Astrocyte (in vitro differentiated cells and primary cell): ENCODE measurements at regions not wholly inside any gene's neighbourhood (a gene's known extent, or its start where the extent isn't known, plus 50 kb on each side); places are given as distances from the start of the nearest gene placed in this dataset.

Experiments
- DNase-seq: peaks from one replicate; pipeline ENCODE4 v3.0.0-alpha.2; 2010; ENCODE audit warnings: low read depth
- FAIRE-seq: peaks from 2 replicates; lab custom pipeline; 2011; peaks lifted over from hg19 to GRCh38; lab: Jason Lieb, UNC
- H2AFZ ChIP-seq: 2 replicates; pipeline ENCODE4 v1.6.0; 2012; ENCODE audit warnings: low read depth, low read length, inconsistent platforms
- H3K27ac ChIP-seq: 2 replicates; pipeline ENCODE4 v1.5.1; 2011; ENCODE audit warnings: low read depth, low read length, inconsistent platforms
- H3K27me3 ChIP-seq: 2 replicates; pipeline ENCODE4 v1.6.0; 2011; ENCODE audit warnings: low read length, inconsistent platforms; ENCODE audit not compliant: insufficient read depth
- H3K36me3 ChIP-seq: 2 replicates; pipeline ENCODE4 v1.5.1; 2011; ENCODE audit warnings: low read length, inconsistent platforms; ENCODE audit not compliant: insufficient read depth
- H3K4me1 ChIP-seq: 2 replicates; pipeline ENCODE4 v1.5.1; 2011; ENCODE audit warnings: low read length, inconsistent platforms; ENCODE audit not compliant: insufficient read depth
- H3K4me2 ChIP-seq: 2 replicates; pipeline ENCODE4 v1.6.0; 2012; ENCODE audit warnings: low read length, inconsistent platforms
- H3K4me3 ChIP-seq: 2 replicates; pipeline ENCODE4 v1.5.1; 2011; ENCODE audit warnings: low read depth, mild to moderate bottlenecking, low read length, inconsistent platforms; ENCODE audit not compliant: insufficient read depth
- H3K79me2 ChIP-seq: 2 replicates; pipeline ENCODE4 v1.6.0; 2012; ENCODE audit warnings: mild to moderate bottlenecking, low read length, inconsistent platforms; ENCODE audit not compliant: insufficient read depth
- H3K9ac ChIP-seq: 2 replicates; pipeline ENCODE4 v1.6.0; 2012; ENCODE audit warnings: mild to moderate bottlenecking, low read length, inconsistent platforms
- H3K9me3 ChIP-seq: 2 replicates; pipeline ENCODE4 v1.5.1; 2012; ENCODE audit warnings: low read depth, mild to moderate bottlenecking, low read length, inconsistent platforms; ENCODE audit not compliant: insufficient read depth
- H4K20me1 ChIP-seq: 2 replicates; pipeline ENCODE4 v1.6.0; 2012; ENCODE audit warnings: low read length, inconsistent platforms; ENCODE audit not compliant: insufficient read depth
- H3K27ac Mint-ChIP-seq: one replicate; pipeline ENCODE4 v1.8.0; 2021; ENCODE audit warnings: mild to moderate bottlenecking, mixed read lengths; ENCODE audit not compliant: unreplicated experiment
- H3K27me3 Mint-ChIP-seq: one replicate; pipeline ENCODE4 v1.8.0; 2021; ENCODE audit warnings: low read depth, mixed read lengths; ENCODE audit not compliant: unreplicated experiment
- H3K36me3 Mint-ChIP-seq: one replicate; pipeline ENCODE4 v1.8.0; 2021; ENCODE audit warnings: low read depth, mixed read lengths; ENCODE audit not compliant: unreplicated experiment
- H3K4me1 Mint-ChIP-seq: one replicate; pipeline ENCODE4 v1.8.0; 2021; ENCODE audit warnings: low read depth, mixed read lengths; ENCODE audit not compliant: unreplicated experiment
- H3K4me3 Mint-ChIP-seq: one replicate; pipeline ENCODE4 v1.8.0; 2021; ENCODE audit warnings: mild to moderate bottlenecking, moderate library complexity, mixed read lengths; ENCODE audit not compliant: unreplicated experiment
- H3K9me3 Mint-ChIP-seq: one replicate; pipeline ENCODE4 v1.8.0; 2021; ENCODE audit warnings: mild to moderate bottlenecking, mixed read lengths; ENCODE audit not compliant: unreplicated experiment
- EZH2 ChIP-seq: IDR thresholded peaks from 2 replicates; pipeline ENCODE4 v1.6.1; 2012; ENCODE audit warnings: mild to moderate bottlenecking, low read length, inconsistent platforms; ENCODE audit not compliant: insufficient read depth
- TF ChIP-seq, protein P1 (sequence below): IDR thresholded peaks from 2 replicates; pipeline ENCODE4 v1.5.1; 2011; ENCODE audit warnings: low read depth, mild to moderate bottlenecking, inconsistent platforms, low read length, moderate library complexity; ENCODE audit not compliant: insufficient read depth

DNA sequence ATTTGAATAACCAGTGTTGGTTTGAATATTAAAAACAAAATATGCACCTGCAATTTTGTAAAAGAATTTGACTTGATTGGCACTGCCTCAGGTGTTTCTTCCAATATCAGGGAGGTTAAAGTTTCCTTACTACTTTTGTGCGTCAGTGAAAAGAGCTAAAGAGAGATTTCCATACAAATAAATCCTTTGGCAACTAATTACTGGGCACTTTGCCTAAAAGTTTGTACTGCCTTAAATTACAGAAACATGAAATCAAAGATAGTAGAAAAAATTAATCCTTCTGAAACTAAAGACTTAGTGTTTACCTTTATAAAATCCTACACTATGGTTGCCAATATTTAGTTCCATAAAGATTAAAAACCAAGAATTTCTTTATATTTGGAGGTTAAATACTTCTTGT lies 72.5 kb downstream of the DNAJB9 start:
- peaks cover 2% of the 10 kb centered on the region for H3K4me1 Mint-ChIP-seq
- H3K36me3 ChIP-seq, result no peaks in the 10 kb centered on the region
- H3K27me3 Mint-ChIP-seq, result peaks cover 2% of the 10 kb centered on the region
- no peaks in the 10 kb centered on the region for H3K4me1 ChIP-seq
- DNase-seq (no peak), FAIRE-seq (no peak)
- H2AFZ ChIP-seq, result no peak overlapping the region
- no peaks in the 10 kb centered on the region for H3K36me3 Mint-ChIP-seq
- no peak overlapping the region for H3K4me3 ChIP-seq
- H3K4me3 Mint-ChIP-seq, result no peak overlapping the region
- H3K79me2 ChIP-seq, result no peaks in the 10 kb centered on the region
- H3K27me3 ChIP-seq, result no peaks in the 10 kb centered on the region
- no peaks in the 10 kb centered on the region for H3K9me3 Mint-ChIP-seq
- no peaks in the 10 kb centered on the region for H3K9me3 ChIP-seq
- H3K9ac ChIP-seq, result no peak overlapping the region
- no peak overlapping the region for H3K27ac Mint-ChIP-seq
- no peak overlapping the region for H3K27ac ChIP-seq
- TF ChIP-seq EZH2, result no peak
- TF ChIP-seq, protein P1, sequence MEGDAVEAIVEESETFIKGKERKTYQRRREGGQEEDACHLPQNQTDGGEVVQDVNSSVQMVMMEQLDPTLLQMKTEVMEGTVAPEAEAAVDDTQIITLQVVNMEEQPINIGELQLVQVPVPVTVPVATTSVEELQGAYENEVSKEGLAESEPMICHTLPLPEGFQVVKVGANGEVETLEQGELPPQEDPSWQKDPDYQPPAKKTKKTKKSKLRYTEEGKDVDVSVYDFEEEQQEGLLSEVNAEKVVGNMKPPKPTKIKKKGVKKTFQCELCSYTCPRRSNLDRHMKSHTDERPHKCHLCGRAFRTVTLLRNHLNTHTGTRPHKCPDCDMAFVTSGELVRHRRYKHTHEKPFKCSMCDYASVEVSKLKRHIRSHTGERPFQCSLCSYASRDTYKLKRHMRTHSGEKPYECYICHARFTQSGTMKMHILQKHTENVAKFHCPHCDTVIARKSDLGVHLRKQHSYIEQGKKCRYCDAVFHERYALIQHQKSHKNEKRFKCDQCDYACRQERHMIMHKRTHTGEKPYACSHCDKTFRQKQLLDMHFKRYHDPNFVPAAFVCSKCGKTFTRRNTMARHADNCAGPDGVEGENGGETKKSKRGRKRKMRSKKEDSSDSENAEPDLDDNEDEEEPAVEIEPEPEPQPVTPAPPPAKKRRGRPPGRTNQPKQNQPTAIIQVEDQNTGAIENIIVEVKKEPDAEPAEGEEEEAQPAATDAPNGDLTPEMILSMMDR, result no peak
- H4K20me1 ChIP-seq, result no peaks in the 10 kb centered on the region
- H3K4me2 ChIP-seq, result no peak overlapping the region

DNA sequence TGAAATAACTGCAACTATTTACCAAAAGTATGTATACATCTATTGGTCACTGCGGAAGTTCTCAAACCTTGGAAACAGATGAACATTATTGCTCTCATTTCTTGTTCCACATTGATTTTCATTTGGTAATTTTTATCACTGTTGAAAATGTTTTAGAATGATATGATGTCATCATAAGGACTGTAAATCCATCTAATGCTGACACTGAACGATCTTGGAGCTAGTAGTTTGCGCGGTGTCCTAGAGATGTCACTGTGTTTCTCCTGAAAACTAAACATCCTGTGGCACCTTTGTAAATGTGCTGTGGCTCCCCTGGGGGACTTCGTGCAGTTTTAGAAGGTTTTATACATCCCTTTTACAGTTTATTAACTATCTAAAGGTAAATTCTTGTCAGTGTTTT lies 73.5 kb downstream of the DNAJB9 start:
- no peaks in the 10 kb centered on the region for H3K27me3 ChIP-seq
- no peaks in the 10 kb centered on the region for H3K4me1 ChIP-seq
- Mint-ChIP-seq H3K4me1 (peaks cover 2% of the 10 kb centered on the region), H3K4me3 (no peak overlapping the region), H3K9me3 (no peaks in the 10 kb centered on the region), H3K36me3 (no peaks in the 10 kb centered on the region), H3K27ac (no peak overlapping the region), H3K27me3 (peaks cover 2% of the 10 kb centered on the region)
- FAIRE-seq, result no peak
- H3K36me3 ChIP-seq, result no peaks in the 10 kb centered on the region
- TF ChIP-seq EZH2, result no peak
- TF ChIP-seq, protein P1, result no peak
- H3K4me3 ChIP-seq, result no peak overlapping the region
- H3K79me2 ChIP-seq, result no peaks in the 10 kb centered on the region
- H3K9ac ChIP-seq, result no peak overlapping the region
- H3K4me2 ChIP-seq, result no peak overlapping the region
- no peak overlapping the region for H2AFZ ChIP-seq
- no peaks in the 10 kb centered on the region for H3K9me3 ChIP-seq
- no peaks in the 10 kb centered on the region for H4K20me1 ChIP-seq
- H3K27ac ChIP-seq, result no peak overlapping the region
- DNase-seq, result no peak

DNA sequence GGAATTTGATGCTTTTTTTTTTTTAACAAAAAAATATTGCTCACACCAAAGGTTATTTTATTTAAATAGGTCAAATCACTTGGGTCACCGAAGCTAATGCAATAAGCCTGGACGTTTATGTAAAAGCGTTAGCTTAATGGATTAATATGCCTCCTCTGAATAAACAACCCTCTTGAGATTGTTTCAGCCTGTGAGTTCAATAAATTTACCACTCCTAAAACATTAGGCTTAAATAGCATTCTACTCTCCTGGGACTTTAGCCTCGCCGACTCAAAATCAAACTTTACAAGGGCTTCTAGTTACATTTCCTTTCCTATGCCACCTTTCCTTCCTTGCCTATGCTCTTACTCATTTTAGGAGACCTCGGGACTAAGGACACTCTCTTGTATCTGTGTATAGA lies 79.3 kb downstream of the DNAJB9 start:
- no peak overlapping the region for H3K27ac Mint-ChIP-seq

More for the DNA sequence above, 79.3 kb downstream of the DNAJB9 start:
- Histone ChIP-seq H3K9me3 (no peaks in the 10 kb centered on the region), H2AFZ (no peak overlapping the region), H3K4me3 (no peak overlapping the region), H3K27ac (no peak overlapping the region), H3K79me2 (no peaks in the 10 kb centered on the region), H3K4me2 (no peak overlapping the region), H3K36me3 (no peaks in the 10 kb centered on the region), H3K27me3 (no peaks in the 10 kb centered on the region), H3K9ac (no peak overlapping the region), H3K4me1 (no peaks in the 10 kb centered on the region), H4K20me1 (no peaks in the 10 kb centered on the region)
- no peaks in the 10 kb centered on the region for H3K27me3 Mint-ChIP-seq
- no peaks in the 10 kb centered on the region for H3K9me3 Mint-ChIP-seq
- DNase-seq (no peak), FAIRE-seq (no peak)
- TF ChIP-seq, protein P1, result no peak
- TF ChIP-seq EZH2, result no peak
- no peaks in the 10 kb centered on the region for H3K36me3 Mint-ChIP-seq
- peaks cover 3% of the 10 kb centered on the region for H3K4me1 Mint-ChIP-seq
- H3K4me3 Mint-ChIP-seq, result no peak overlapping the region
